Ovary (tissue), 7 donors: ENCODE measurements at regions not wholly inside any gene's neighbourhood (a gene's known extent, or its start where the extent isn't known, plus 50 kb on each side); places are given as distances from the start of the nearest gene placed in this dataset.

ENCODE experiments used
- DNase-seq, 5 donors: peaks; one replicate each; pipeline ENCODE4 v3.0.0-alpha.2; 2019 to 2020
- H3K27ac ChIP-seq, 2 donors: fragments of 200-600 bp; one replicate each; pipeline versions ENCODE4 v1.5.1 to v1.8.0; 2019 to 2022
- H3K27me3 ChIP-seq: fragments of 200-600 bp; one replicate; pipeline ENCODE4 v1.8.0; 2022
- H3K36me3 ChIP-seq: fragments of 200-600 bp; sonication (generic); one replicate; pipeline ENCODE4 v1.5.1; 2019
- H3K4me1 ChIP-seq: one replicate; pipeline ENCODE4 v1.8.1; 2013; ENCODE audit warnings: mild to moderate bottlenecking, moderate library complexity; ENCODE audit not compliant: insufficient read depth
- H3K4me3 ChIP-seq: fragments of 200-600 bp; sonication (generic); one replicate; pipeline ENCODE4 v1.5.1; 2017
- H3K9me3 ChIP-seq, 2 donors: fragments of 200-600 bp in 1 of 2; sonication (generic) in 1 of 2; one replicate each; pipeline versions ENCODE4 v1.5.1 to v1.8.1; 2013 to 2019; ENCODE audit warnings: mild to moderate bottlenecking in 1 of 2, moderate library complexity in 1 of 2
- EP300 ChIP-seq: sonication (generic); formaldehyde crosslinking; IDR thresholded peaks from one replicate; pipeline ENCODE4 v1.6.1; 2017; ENCODE audit warnings: antibody characterized with exemption
- POLR2A ChIP-seq: fragments of 450-650 bp; IDR thresholded peaks from one replicate; pipeline ENCODE4 v1.6.1; 2017; ENCODE audit warnings: antibody characterized with exemption, mild to moderate bottlenecking, moderate library complexity
- WGBS, 3 donors: extraction: QIAGEN DNeasy Blood & Tissue Kit in 1 of 3; methylation state at CpG; one replicate each; pipeline versions ENCODE4 v1.1.5 to v1.1.7; 2013 to 2017; 5-methylcytosine and 5-hydroxymethylcytosine counted together
- intact Hi-C, 4 donors: fragments of 100-400 bp; cut with DNase I; formaldehyde crosslinking; loops; one replicate each; pipeline versions ENCODE4 v1.11.0 to v1.15.1; 2022 to 2023
- TF ChIP-seq, protein P1 (sequence below), 3 donors: fragments of 450-650 bp in 2 of 3; fragments of 200-600 bp in 1 of 3; IDR thresholded peaks; one replicate each; pipeline versions ENCODE4 v1.5.1 to v1.8.0; 2016 to 2022; ENCODE audit warnings: antibody characterized with exemption in 3 of 3, mild to moderate bottlenecking in 1 of 3
- donor health status: DM: no; HTN: no; CAD: no; lungs with moderate emphysema.
- donor health status: DM: no; HTN: no; CAD: no.
- donor health status: Bipolar disorder and iron deficiency.
- donor health status: DM: no; HTN: no; CAD: no.
- donor health status: DM: yes; HTN: yes; CAD: no.

DNA sequence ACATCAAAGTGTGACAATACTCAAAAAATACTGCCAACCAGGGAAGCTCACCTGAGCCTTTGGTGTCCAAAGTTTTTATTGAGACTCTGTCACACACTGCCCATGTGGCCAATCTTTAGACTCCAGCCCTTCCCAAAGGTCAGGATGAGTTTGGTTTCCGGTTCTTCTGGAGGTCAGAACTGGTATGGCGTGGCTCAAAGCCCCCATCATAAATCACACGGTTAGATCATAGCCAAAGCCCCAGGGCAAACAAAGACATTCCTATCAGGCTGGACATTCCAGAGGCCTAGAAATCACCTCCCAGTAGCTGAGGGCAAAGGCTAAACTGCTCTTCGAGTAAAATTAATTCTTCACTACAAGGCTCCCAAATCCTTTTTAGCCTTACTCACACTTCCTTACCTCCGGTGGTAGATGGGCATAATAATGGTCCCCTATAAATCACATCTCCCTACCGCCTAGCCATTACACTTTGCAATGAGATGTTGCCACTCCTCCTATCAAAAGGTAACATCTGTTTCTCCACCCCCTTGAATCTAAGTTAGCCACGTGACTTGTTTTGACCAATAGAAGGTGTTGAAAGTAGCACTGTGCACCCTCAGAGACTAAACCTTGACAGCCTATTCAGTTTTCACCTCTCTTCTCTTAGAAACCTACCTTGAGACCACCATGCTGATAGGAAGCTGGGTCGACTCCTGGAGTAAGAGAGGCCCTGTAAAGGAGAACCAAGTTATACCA, 137.8 kb upstream of the DUSP21 start:
- no peaks in the 10 kb centered on the region for H3K9me3 ChIP-seq
- no peaks in the 10 kb centered on the region for H3K36me3 ChIP-seq
- 46 to 48% (median 48%) methylated on average over 8 of the region's 8 CpGs for WGBS, 3 donors
- no peaks in the 10 kb centered on the region for H3K27me3 ChIP-seq
- intact Hi-C loops = no loop called here
- no peak overlapping the region for H3K27ac ChIP-seq
- DNase-seq = no peak
- H3K4me3 ChIP-seq = no peak overlapping the region
- TF ChIP-seq POLR2A = no peak
- no peak for TF ChIP-seq EP300
- TF ChIP-seq, protein P1, sequence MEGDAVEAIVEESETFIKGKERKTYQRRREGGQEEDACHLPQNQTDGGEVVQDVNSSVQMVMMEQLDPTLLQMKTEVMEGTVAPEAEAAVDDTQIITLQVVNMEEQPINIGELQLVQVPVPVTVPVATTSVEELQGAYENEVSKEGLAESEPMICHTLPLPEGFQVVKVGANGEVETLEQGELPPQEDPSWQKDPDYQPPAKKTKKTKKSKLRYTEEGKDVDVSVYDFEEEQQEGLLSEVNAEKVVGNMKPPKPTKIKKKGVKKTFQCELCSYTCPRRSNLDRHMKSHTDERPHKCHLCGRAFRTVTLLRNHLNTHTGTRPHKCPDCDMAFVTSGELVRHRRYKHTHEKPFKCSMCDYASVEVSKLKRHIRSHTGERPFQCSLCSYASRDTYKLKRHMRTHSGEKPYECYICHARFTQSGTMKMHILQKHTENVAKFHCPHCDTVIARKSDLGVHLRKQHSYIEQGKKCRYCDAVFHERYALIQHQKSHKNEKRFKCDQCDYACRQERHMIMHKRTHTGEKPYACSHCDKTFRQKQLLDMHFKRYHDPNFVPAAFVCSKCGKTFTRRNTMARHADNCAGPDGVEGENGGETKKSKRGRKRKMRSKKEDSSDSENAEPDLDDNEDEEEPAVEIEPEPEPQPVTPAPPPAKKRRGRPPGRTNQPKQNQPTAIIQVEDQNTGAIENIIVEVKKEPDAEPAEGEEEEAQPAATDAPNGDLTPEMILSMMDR (IDR thresholded peaks at IDR 0.05) = no peak
- H3K4me1 ChIP-seq = no peaks in the 10 kb centered on the region

DNA sequence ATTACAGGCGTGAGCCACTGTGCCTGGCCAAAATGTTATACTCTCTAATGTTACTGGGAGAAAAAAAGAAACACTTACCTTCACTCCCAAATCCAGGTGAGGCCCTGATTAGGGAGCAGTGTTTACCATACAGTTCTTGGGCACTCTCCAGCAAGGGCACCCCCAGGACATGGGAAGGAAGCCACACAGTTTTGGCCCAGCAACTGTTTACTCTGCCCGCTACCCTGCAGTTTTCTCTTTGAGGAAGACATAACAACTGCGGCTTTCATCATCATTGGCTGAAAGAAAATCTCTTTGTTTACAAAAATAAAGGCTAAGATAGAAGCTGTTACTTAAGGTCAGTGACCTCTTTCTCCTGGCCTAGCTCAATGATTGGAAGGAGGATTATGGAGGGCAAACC, 145.5 kb upstream of the DUSP21 start:
- 57 to 74% (median 66%) methylated on average over 3 of the region's 3 CpGs for WGBS, 3 donors

DNA sequence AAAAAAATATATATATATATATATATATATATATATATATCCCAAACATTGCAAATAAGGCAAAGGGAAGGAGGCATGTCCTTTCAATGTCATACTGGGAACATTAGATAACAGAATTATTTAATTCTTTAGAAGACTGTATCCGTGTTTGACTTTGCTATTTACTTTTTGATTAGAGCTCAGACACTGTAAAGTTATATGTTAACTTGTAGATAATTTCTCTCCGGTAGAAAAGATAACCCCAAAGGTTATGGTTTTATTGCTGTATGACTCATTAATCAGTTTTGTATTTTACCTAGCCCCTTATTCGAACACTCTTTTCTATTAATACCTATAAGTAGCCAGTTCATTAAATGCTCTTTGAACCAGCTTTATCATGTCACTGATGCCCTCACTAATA, 150.6 kb upstream of the DUSP21 start:
- H3K27me3 ChIP-seq = no peaks in the 10 kb centered on the region
- intact Hi-C loops = no loop called here
- no peak for DNase-seq
- H3K27ac ChIP-seq = no peak overlapping the region
- TF ChIP-seq EP300 = no peak
- TF ChIP-seq, protein P1 (IDR thresholded peaks at IDR 0.05) = no peak
- TF ChIP-seq POLR2A = no peak
- no peaks in the 10 kb centered on the region for H3K4me1 ChIP-seq
- no peak overlapping the region for H3K4me3 ChIP-seq
- no peaks in the 10 kb centered on the region for H3K36me3 ChIP-seq
- WGBS, 3 donors = 47 to 54% (median 52%) methylated on average over 3 of the region's 3 CpGs
- H3K9me3 ChIP-seq = no peaks in the 10 kb centered on the region

More for the DNA sequence above, 145.5 kb upstream of the DUSP21 start:
- H3K36me3 ChIP-seq = no peaks in the 10 kb centered on the region
- no peaks in the 10 kb centered on the region for H3K9me3 ChIP-seq
- TF ChIP-seq POLR2A (no peak), EP300 (no peak)
- TF ChIP-seq, protein P1 (IDR thresholded peaks at IDR 0.05) = no peak
- no peak overlapping the region for H3K4me3 ChIP-seq
- H3K27me3 ChIP-seq = no peaks in the 10 kb centered on the region
- no peak for DNase-seq
- no peaks in the 10 kb centered on the region for H3K4me1 ChIP-seq
- intact Hi-C loops = no loop called here
- H3K27ac ChIP-seq = no peak overlapping the region

DNA sequence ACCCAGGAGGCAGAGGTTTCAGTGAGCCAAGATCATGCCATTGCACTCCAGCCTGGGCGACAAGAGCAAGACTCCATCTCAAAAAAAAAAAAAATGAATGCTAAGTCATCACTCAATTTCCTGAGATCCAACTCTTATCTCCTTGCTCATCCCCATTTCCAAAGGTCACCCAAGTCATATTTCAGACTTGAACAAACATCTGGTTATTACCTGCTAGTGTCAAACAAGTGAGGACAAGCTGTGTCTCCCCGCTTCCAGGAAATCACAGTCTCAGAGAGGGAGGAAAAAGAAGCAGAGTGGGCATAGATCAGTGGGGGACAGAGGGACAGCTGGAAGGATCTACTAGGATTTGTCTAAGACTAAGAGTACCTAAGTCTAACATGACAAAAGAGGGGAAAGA, 147.5 kb upstream of the FUNDC1 start:
- Histone ChIP-seq H3K36me3 (no peaks in the 10 kb centered on the region), H3K27ac (no peak overlapping the region), H3K4me3 (no peak overlapping the region), H3K4me1 (no peaks in the 10 kb centered on the region), H3K27me3 (no peaks in the 10 kb centered on the region), H3K9me3 (no peaks in the 10 kb centered on the region)
- DNase-seq = no peak
- 83 to 95% (median 85%) methylated on average over 2 of the region's 2 CpGs for WGBS, 3 donors
- TF ChIP-seq, protein P1 (IDR thresholded peaks at IDR 0.05) = no peak
- TF ChIP-seq POLR2A (no peak), EP300 (no peak)
- intact Hi-C loops = no loop called here
